Nephron (organoid): ENCODE measurements at regions not wholly inside any gene's neighbourhood (a gene's known extent, or its start where the extent isn't known, plus 50 kb on each side); places are given as distances from the start of the nearest gene placed in this dataset.

ENCODE experiments used
- H3K27ac Mint-ChIP-seq, 3 experiments: 2 replicates each; pipeline ENCODE4 v1.8.0; 2020; ENCODE audit warnings: mixed read lengths in 3 of 3, mild to moderate bottlenecking in 2 of 3, moderate library complexity in 1 of 3
- H3K27me3 Mint-ChIP-seq: 2 replicates; pipeline ENCODE4 v1.8.0; 2021; ENCODE audit warnings: low read depth, mild to moderate bottlenecking, moderate library complexity, mixed read lengths
- H3K36me3 Mint-ChIP-seq: 2 replicates; pipeline ENCODE4 v1.8.0; 2020; ENCODE audit warnings: low read depth, mixed read lengths
- H3K4me1 Mint-ChIP-seq: 2 replicates; pipeline ENCODE4 v1.8.0; 2020; ENCODE audit warnings: mixed read lengths
- H3K4me3 Mint-ChIP-seq, 3 experiments: 2 replicates each; pipeline ENCODE4 v1.8.0; 2020; ENCODE audit warnings: mild to moderate bottlenecking in 3 of 3, mixed read lengths in 3 of 3, moderate library complexity in 2 of 3
- H3K9me3 Mint-ChIP-seq: 2 replicates; pipeline ENCODE4 v1.8.0; 2020; ENCODE audit warnings: mixed read lengths
- TF ChIP-seq, protein P1 (sequence below), 3 experiments: fragments of 200-600 bp; sonication (generic); IDR thresholded peaks; one replicate each; pipeline ENCODE4 v1.5.0; 2021; ENCODE audit warnings: antibody characterized with exemption in 3 of 3; ENCODE audit not compliant: unreplicated experiment in 3 of 3

DNA sequence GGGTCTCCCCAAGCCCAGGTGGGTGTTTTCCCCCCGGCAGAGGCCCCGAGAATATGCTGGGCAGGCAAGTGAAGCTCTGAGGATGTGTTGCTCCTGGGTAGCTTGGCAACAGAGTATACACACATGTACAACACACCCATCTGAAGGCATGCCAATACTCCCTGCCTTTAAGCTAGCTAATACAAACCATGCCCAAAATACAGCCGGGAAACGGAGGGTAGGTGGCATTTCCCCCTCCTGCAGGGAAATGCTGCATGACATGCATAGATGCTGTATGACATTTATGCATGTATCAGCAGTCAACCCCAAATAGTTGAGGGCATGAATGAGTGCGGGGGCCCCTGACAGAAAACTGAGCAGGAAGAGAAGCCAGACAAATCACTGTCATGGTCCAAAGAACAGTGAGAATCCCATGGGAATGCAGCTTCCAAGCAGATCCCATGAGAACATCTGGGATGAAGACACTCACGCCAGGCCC is 614.1 kb downstream of the EBF1 start:
- H3K27ac Mint-ChIP-seq = peak overlapping the region; percentile 48 to 83 (median 66)
- H3K36me3 Mint-ChIP-seq = no peaks in the 10 kb centered on the region
- peaks cover 63% of the 10 kb centered on the region for H3K4me1 Mint-ChIP-seq
- H3K27me3 Mint-ChIP-seq = peaks cover 4% of the 10 kb centered on the region
- H3K4me3 Mint-ChIP-seq = no peak overlapping the region
- TF ChIP-seq, protein P1, sequence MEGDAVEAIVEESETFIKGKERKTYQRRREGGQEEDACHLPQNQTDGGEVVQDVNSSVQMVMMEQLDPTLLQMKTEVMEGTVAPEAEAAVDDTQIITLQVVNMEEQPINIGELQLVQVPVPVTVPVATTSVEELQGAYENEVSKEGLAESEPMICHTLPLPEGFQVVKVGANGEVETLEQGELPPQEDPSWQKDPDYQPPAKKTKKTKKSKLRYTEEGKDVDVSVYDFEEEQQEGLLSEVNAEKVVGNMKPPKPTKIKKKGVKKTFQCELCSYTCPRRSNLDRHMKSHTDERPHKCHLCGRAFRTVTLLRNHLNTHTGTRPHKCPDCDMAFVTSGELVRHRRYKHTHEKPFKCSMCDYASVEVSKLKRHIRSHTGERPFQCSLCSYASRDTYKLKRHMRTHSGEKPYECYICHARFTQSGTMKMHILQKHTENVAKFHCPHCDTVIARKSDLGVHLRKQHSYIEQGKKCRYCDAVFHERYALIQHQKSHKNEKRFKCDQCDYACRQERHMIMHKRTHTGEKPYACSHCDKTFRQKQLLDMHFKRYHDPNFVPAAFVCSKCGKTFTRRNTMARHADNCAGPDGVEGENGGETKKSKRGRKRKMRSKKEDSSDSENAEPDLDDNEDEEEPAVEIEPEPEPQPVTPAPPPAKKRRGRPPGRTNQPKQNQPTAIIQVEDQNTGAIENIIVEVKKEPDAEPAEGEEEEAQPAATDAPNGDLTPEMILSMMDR (IDR thresholded peaks at IDR 0.05; ENCODE audit: unreplicated experiment in 3 of 3) = no peak
- H3K9me3 Mint-ChIP-seq = no peaks in the 10 kb centered on the region

DNA sequence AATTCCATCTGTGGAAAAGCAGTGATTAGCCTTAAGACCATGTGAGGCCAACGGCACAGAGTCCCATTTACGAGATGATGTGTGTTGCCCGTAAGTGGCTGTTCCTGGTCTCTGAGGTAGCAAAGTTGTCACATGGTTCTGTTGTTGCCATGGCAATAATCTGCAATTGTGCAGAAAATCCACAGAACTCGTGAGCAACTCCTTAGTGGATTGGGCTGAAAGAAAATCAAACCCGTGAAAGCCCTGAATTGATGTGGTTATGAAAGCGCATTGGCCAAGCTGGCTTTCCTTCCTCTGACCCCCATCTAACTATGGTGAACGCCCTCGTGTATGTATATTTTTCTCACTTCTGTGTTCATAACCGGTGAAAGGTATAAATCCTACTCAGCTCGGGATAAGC is 614.7 kb downstream of the EBF1 start:
- Mint-ChIP-seq H3K4me3 (no peak overlapping the region), H3K27ac (peak overlapping the region; percentile 48 to 83 (median 66)), H3K9me3 (no peaks in the 10 kb centered on the region), H3K4me1 (peaks cover 64% of the 10 kb centered on the region), H3K27me3 (peaks cover 4% of the 10 kb centered on the region), H3K36me3 (no peaks in the 10 kb centered on the region)
- TF ChIP-seq, protein P1 (IDR thresholded peaks at IDR 0.05; ENCODE audit: unreplicated experiment in 3 of 3) = no peak

DNA sequence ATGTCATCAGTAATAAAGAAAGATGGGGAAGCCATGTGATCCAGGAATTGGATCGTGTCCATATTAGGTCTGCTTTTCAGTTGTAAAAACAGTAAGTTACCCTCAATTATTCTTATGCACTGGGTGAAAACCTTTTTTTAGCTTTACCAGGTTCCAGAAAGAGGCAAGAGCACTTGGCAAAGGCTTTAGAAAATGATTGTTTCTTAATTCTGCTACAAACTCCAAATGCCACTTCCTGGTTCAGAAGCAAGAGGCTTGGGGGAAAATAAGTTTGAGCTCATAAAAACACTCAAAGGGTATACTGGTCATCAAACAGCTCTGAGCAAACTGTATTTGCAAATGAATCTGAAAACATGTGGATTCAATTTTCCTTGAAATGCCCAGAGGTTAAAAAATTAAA is 615.6 kb downstream of the EBF1 start:
- TF ChIP-seq, protein P1 (IDR thresholded peaks at IDR 0.05; ENCODE audit: unreplicated experiment in 3 of 3) = no peak
- Mint-ChIP-seq H3K9me3 (no peaks in the 10 kb centered on the region), H3K4me3 (no peak overlapping the region), H3K27ac (peak overlapping the region; percentile 55 to 83 (median 59)), H3K27me3 (peaks cover 4% of the 10 kb centered on the region), H3K4me1 (peaks cover 69% of the 10 kb centered on the region), H3K36me3 (no peaks in the 10 kb centered on the region)

DNA sequence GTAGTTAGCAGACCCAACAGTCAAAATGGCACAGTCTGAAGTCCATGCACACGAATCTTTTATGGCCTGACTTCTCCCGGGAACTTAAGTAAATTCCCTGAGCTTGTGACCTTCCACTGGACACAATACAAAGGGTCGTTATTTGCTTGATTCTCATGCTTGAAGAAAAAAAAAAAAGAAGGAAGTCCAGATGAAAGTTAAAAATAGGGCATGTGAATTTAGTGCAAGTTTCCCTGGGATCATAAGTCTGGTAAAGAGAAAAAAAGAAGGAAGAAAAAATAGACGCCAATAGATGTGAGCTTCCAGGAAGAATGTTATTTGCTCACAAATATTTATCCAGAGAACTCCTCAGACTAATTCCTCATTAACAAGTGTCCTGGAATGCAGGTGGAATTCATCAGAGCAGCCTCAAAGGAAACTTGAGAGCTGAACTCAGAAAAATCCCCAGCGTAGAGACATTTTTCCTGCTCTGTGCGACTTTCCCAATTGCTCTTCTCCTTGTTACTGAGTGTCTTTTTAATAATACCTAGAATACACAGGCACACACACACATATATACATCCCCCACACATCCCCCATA is 616.3 kb downstream of the EBF1 start:
- TF ChIP-seq, protein P1 (IDR thresholded peaks at IDR 0.05; ENCODE audit: unreplicated experiment in 3 of 3) = no peak
- H3K36me3 Mint-ChIP-seq = no peaks in the 10 kb centered on the region
- H3K27ac Mint-ChIP-seq = peak overlapping the region; percentile 55 to 83 (median 59)
- H3K9me3 Mint-ChIP-seq = no peaks in the 10 kb centered on the region
- H3K4me1 Mint-ChIP-seq = peaks cover 62% of the 10 kb centered on the region
- peaks cover 4% of the 10 kb centered on the region for H3K27me3 Mint-ChIP-seq
- peak overlapping the region in 1 of 3 experiments; percentile 11 for H3K4me3 Mint-ChIP-seq

DNA sequence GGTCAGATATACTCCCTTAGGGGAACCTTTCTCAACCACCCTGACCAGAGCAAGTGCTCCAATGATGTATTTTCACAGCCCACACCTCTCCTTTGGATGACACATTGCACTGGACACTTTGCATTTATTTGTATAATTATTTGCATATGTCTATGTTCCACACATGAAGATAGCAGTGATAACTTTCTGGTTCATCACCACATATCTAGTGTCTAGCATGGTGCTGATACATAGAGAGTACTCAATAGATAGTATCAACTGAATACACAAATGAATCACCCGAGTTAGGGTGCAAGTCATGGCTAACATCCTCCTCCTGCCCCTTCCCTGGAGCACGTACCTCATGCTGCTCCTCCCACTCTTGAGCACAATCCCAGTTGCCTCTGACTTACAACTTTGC is 617.6 kb downstream of the EBF1 start:
- Mint-ChIP-seq H3K9me3 (no peaks in the 10 kb centered on the region), H3K27ac (no peak overlapping the region), H3K4me3 (no peak overlapping the region), H3K36me3 (no peaks in the 10 kb centered on the region), H3K27me3 (peaks cover 4% of the 10 kb centered on the region), H3K4me1 (peaks cover 52% of the 10 kb centered on the region)
- TF ChIP-seq, protein P1 (IDR thresholded peaks at IDR 0.05; ENCODE audit: unreplicated experiment in 3 of 3) = no peak

DNA sequence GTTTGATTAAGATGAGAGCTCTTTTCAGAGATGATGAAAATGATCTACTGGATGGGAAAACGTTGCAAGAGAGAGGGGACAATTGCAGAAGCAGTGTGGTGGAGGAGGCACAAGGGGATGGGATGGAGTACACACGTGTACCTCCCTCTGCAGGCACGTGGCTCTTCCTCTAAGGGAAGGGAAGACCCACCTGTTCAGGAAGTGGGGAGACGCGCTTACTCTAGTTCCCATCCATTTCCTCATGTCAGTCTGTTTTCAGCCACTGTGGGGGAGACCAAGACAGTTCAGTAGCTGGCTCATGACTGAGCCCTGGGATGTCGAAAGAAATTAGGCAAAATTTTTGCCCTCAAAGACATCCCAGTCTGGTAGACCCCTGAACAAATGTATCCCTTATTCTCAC is 619.2 kb upstream of the CLINT1 start:
- Mint-ChIP-seq H3K27me3 (peaks cover 4% of the 10 kb centered on the region), H3K4me3 (no peak overlapping the region), H3K27ac (peak overlapping the region in 1 of 3 experiments; percentile 2), H3K4me1 (peaks cover 27% of the 10 kb centered on the region), H3K9me3 (no peaks in the 10 kb centered on the region), H3K36me3 (no peaks in the 10 kb centered on the region)
- TF ChIP-seq, protein P1 (IDR thresholded peaks at IDR 0.05; ENCODE audit: unreplicated experiment in 3 of 3) = no peak
